ENCODE measurements at regions not wholly inside any gene's neighbourhood (a gene's known extent, or its start where the extent isn't known, plus 50 kb on each side); places are given as distances from the start of the nearest gene placed in this dataset.

DNA sequence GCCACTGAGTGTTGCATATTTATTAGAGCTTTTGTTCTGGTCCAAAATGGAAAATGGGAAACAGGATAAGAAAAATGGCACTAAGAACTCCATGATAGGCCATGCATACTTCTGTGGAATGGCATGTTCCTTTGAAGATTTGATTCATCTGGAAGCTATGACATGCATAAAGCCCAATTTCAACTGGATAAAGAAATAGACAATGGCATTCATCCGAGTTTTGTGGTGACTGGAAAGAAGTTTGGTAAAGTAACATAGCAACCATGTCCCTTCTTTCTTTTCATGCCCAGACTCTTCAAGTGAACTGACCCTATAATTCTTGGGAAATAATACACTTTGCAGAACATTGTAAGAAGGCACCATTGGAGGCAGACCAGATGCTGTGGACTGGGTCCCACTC, 368.4 kb upstream of the IL12A start:
- TF ChIP-seq SP1 (IDR thresholded peaks at IDR 0.05; ENCODE audit: low read depth), result no peak
- TF ChIP-seq, protein P1, sequence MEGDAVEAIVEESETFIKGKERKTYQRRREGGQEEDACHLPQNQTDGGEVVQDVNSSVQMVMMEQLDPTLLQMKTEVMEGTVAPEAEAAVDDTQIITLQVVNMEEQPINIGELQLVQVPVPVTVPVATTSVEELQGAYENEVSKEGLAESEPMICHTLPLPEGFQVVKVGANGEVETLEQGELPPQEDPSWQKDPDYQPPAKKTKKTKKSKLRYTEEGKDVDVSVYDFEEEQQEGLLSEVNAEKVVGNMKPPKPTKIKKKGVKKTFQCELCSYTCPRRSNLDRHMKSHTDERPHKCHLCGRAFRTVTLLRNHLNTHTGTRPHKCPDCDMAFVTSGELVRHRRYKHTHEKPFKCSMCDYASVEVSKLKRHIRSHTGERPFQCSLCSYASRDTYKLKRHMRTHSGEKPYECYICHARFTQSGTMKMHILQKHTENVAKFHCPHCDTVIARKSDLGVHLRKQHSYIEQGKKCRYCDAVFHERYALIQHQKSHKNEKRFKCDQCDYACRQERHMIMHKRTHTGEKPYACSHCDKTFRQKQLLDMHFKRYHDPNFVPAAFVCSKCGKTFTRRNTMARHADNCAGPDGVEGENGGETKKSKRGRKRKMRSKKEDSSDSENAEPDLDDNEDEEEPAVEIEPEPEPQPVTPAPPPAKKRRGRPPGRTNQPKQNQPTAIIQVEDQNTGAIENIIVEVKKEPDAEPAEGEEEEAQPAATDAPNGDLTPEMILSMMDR (IDR thresholded peaks at IDR 0.05 in 2 of 3, conservative IDR thresholded peaks at IDR 0.05 in 1 of 3; ENCODE audit: borderline replicate concordance in 1 of 3, insufficient read depth in 1 of 3, low read depth in 2 of 3, low read length in 2 of 3), result no peak
- no peak for TF ChIP-seq EZH2 (IDR thresholded peaks at IDR 0.05)
- TF ChIP-seq EZH2phosphoT487 (IDR thresholded peaks at IDR 0.05; ENCODE audit: borderline replicate concordance), result no peak
- TF ChIP-seq RAD21 (IDR thresholded peaks at IDR 0.05; ENCODE audit: low read depth), result no peak
- no peak for TF ChIP-seq MAX (IDR thresholded peaks at IDR 0.05)
- TF ChIP-seq ZFX (IDR thresholded peaks at IDR 0.05), result no peak
- no peak for TF ChIP-seq FOSL1 (IDR thresholded peaks at IDR 0.05; ENCODE audit: low read depth)
- TF ChIP-seq POLR2A (IDR thresholded peaks at IDR 0.05; ENCODE audit: borderline replicate concordance, extremely low read depth, insufficient read depth, insufficient read length), result no peak
- TF ChIP-seq JUND (IDR thresholded peaks at IDR 0.05), result no peak
- TF ChIP-seq, protein P2, sequence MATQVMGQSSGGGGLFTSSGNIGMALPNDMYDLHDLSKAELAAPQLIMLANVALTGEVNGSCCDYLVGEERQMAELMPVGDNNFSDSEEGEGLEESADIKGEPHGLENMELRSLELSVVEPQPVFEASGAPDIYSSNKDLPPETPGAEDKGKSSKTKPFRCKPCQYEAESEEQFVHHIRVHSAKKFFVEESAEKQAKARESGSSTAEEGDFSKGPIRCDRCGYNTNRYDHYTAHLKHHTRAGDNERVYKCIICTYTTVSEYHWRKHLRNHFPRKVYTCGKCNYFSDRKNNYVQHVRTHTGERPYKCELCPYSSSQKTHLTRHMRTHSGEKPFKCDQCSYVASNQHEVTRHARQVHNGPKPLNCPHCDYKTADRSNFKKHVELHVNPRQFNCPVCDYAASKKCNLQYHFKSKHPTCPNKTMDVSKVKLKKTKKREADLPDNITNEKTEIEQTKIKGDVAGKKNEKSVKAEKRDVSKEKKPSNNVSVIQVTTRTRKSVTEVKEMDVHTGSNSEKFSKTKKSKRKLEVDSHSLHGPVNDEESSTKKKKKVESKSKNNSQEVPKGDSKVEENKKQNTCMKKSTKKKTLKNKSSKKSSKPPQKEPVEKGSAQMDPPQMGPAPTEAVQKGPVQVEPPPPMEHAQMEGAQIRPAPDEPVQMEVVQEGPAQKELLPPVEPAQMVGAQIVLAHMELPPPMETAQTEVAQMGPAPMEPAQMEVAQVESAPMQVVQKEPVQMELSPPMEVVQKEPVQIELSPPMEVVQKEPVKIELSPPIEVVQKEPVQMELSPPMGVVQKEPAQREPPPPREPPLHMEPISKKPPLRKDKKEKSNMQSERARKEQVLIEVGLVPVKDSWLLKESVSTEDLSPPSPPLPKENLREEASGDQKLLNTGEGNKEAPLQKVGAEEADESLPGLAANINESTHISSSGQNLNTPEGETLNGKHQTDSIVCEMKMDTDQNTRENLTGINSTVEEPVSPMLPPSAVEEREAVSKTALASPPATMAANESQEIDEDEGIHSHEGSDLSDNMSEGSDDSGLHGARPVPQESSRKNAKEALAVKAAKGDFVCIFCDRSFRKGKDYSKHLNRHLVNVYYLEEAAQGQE (IDR thresholded peaks at IDR 0.05; ENCODE audit: low read depth), result no peak
- no peak for TF ChIP-seq CEBPB (IDR thresholded peaks at IDR 0.05; ENCODE audit: low read depth)
- TF ChIP-seq CBX3 (IDR thresholded peaks at IDR 0.05; ENCODE audit: low read depth), result no peak
- no peak for TF ChIP-seq SIN3A (IDR thresholded peaks at IDR 0.05; ENCODE audit: low read depth)

Data from HCT116 (cell line).